ENCODE measurements at regions not wholly inside any gene's neighbourhood (a gene's known extent, or its start where the extent isn't known, plus 50 kb on each side); places are given as distances from the start of the nearest gene placed in this dataset.

DNA sequence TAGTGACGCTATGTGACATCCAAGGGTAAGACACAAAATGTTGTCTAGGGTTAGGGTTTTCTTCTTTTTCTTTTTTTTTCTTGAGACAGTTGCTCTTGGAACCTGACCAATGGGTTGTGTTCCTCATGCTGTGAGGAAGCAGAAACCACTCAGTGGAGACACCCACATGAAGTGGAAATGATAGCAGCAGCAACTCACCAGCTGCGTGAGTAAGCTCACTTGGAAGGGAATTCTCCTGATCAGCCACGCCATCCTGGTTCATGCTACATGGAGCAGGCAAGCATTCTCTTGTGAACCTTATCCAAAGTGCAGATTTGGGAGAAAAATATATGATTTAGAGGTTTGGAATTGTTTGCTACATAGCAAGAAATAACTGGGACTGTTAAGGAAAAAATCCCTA is 863.7 kb downstream of the EPHA4 start:
- no peak overlapping the region for H3K27ac ChIP-seq (ENCODE audit: low read length)
- H3K79me2 ChIP-seq (replicated peaks; ENCODE audit: insufficient read depth, low read length), result no peaks in the 10 kb centered on the region
- H4K20me1 ChIP-seq (ENCODE audit: insufficient read depth), result no peaks in the 10 kb centered on the region
- H3K9ac ChIP-seq (ENCODE audit: low read length), result no peak overlapping the region
- TF ChIP-seq, protein P1, sequence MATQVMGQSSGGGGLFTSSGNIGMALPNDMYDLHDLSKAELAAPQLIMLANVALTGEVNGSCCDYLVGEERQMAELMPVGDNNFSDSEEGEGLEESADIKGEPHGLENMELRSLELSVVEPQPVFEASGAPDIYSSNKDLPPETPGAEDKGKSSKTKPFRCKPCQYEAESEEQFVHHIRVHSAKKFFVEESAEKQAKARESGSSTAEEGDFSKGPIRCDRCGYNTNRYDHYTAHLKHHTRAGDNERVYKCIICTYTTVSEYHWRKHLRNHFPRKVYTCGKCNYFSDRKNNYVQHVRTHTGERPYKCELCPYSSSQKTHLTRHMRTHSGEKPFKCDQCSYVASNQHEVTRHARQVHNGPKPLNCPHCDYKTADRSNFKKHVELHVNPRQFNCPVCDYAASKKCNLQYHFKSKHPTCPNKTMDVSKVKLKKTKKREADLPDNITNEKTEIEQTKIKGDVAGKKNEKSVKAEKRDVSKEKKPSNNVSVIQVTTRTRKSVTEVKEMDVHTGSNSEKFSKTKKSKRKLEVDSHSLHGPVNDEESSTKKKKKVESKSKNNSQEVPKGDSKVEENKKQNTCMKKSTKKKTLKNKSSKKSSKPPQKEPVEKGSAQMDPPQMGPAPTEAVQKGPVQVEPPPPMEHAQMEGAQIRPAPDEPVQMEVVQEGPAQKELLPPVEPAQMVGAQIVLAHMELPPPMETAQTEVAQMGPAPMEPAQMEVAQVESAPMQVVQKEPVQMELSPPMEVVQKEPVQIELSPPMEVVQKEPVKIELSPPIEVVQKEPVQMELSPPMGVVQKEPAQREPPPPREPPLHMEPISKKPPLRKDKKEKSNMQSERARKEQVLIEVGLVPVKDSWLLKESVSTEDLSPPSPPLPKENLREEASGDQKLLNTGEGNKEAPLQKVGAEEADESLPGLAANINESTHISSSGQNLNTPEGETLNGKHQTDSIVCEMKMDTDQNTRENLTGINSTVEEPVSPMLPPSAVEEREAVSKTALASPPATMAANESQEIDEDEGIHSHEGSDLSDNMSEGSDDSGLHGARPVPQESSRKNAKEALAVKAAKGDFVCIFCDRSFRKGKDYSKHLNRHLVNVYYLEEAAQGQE (IDR thresholded peaks at IDR 0.05; ENCODE audit: borderline replicate concordance), result no peak
- no peak for TF ChIP-seq RAD21 (conservative IDR thresholded peaks at IDR 0.05)
- no peak for TF ChIP-seq CTCF (IDR thresholded peaks at IDR 0.05; ENCODE audit: poor library complexity, severe bottlenecking)
- TF ChIP-seq SMC3 (conservative IDR thresholded peaks at IDR 0.05; ENCODE audit: poor library complexity), result no peak
- no peak for TF ChIP-seq EZH2 (IDR thresholded peaks at IDR 0.05; ENCODE audit: borderline replicate concordance, insufficient read depth, low read length, poor library complexity, severe bottlenecking)
- TF ChIP-seq POLR2AphosphoS5 (IDR thresholded peaks at IDR 0.05), result no peak
- no peak for TF ChIP-seq EP300 (conservative IDR thresholded peaks at IDR 0.05; ENCODE audit: poor library complexity, severe bottlenecking)
- no peak for TF ChIP-seq TAF1 (IDR thresholded peaks at IDR 0.05; ENCODE audit: low read depth)
- TF ChIP-seq MXI1 (conservative IDR thresholded peaks at IDR 0.05; ENCODE audit: poor library complexity, severe bottlenecking), result no peak
- no peaks in the 10 kb centered on the region for H3K9me3 ChIP-seq (ENCODE audit: low read length)
- no peaks in the 10 kb centered on the region for H3K36me3 ChIP-seq (ENCODE audit: insufficient read depth, low read length)
- H3K9me2 ChIP-seq (ENCODE audit: insufficient read depth, low read length), result no peaks in the 10 kb centered on the region
- no peaks in the 10 kb centered on the region for H3K27me3 ChIP-seq (ENCODE audit: insufficient read depth, low read depth, low read length)
- H3K4me2 ChIP-seq (ENCODE audit: low read length), result no peak overlapping the region
- no peak overlapping the region for H2AFZ ChIP-seq (ENCODE audit: low read depth, low read length)
- no peak overlapping the region for H3K4me3 ChIP-seq (ENCODE audit: low read length)
- no peaks in the 10 kb centered on the region for H3F3A ChIP-seq (ENCODE audit: insufficient read depth, low read length, poor library complexity, severe bottlenecking)

- no peak overlapping the region for H3K4me3 ChIP-seq (ENCODE audit: low read length)
- no peak overlapping the region for H3K4me2 ChIP-seq (ENCODE audit: low read length)
- H3K9ac ChIP-seq (ENCODE audit: low read length), result no peak overlapping the region
- H3K36me3 ChIP-seq (ENCODE audit: insufficient read depth, low read length), result no peaks in the 10 kb centered on the region
- H3K9me2 ChIP-seq (ENCODE audit: insufficient read depth, low read length), result no peaks in the 10 kb centered on the region
- H3K9me3 ChIP-seq (ENCODE audit: low read length), result no peaks in the 10 kb centered on the region
- H2AFZ ChIP-seq (ENCODE audit: low read depth, low read length), result no peak overlapping the region
- no peaks in the 10 kb centered on the region for H4K20me1 ChIP-seq (ENCODE audit: insufficient read depth)
- H3K27me3 ChIP-seq (ENCODE audit: insufficient read depth, low read depth, low read length), result no peaks in the 10 kb centered on the region
- no peak overlapping the region for H3K27ac ChIP-seq (ENCODE audit: low read length)
- no peaks in the 10 kb centered on the region for H3K79me2 ChIP-seq (replicated peaks; ENCODE audit: insufficient read depth, low read length)
- no peak for TF ChIP-seq EZH2 (IDR thresholded peaks at IDR 0.05; ENCODE audit: borderline replicate concordance, insufficient read depth, low read length, poor library complexity, severe bottlenecking)
- TF ChIP-seq POLR2AphosphoS5 (IDR thresholded peaks at IDR 0.05), result no peak
- TF ChIP-seq SMC3 (conservative IDR thresholded peaks at IDR 0.05; ENCODE audit: poor library complexity), result no peak
- TF ChIP-seq RAD21 (conservative IDR thresholded peaks at IDR 0.05), result no peak
- no peak for TF ChIP-seq TAF1 (IDR thresholded peaks at IDR 0.05; ENCODE audit: low read depth)
- no peak for TF ChIP-seq EP300 (conservative IDR thresholded peaks at IDR 0.05; ENCODE audit: poor library complexity, severe bottlenecking)
- H3F3A ChIP-seq (ENCODE audit: insufficient read depth, low read length, poor library complexity, severe bottlenecking), result no peaks in the 10 kb centered on the region
Observed at GRCh38 chr2:220717283-220717682, 854.8 kb downstream of the EPHA4 start.
